ENCODE measurements at regions not wholly inside any gene's neighbourhood (a gene's known extent, or its start where the extent isn't known, plus 50 kb on each side); places are given as distances from the start of the nearest gene placed in this dataset.
A peak's percentile ranks its signal among the peaks of the same experiment; 100 is the strongest.
"Not testable (repeated sequence)": the region's sequence is repeated elsewhere in the genome, so short reads cannot be mapped to it uniquely, and the experiment has no call there.

DNA sequence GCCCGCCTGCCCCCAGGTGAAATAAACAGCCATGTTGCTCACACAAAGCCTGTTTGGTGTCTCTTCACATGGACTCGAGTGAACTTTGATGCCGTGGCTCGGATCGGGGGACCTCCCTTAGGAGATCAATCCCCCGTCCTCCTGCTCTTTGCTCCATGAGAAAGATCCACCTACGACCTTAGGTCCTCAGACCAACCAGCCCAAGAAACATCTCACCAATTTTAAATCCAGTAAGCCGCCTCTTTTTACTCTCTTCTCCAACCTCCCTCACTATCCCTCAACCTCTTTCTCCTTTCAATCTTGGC is 521.0 kb downstream of the IRS2 start:
- DNase-seq (ENCODE audit: low read depth in 1 of 2, low spot score in 1 of 2); H3K4me1 ChIP-seq (ENCODE audit: low read depth); H3K27me3 ChIP-seq; H3K9me3 ChIP-seq (ENCODE audit: low read depth); H3K27ac ChIP-seq; H3K4me3 ChIP-seq; H3K36me3 ChIP-seq: not testable (repeated sequence)

DNA sequence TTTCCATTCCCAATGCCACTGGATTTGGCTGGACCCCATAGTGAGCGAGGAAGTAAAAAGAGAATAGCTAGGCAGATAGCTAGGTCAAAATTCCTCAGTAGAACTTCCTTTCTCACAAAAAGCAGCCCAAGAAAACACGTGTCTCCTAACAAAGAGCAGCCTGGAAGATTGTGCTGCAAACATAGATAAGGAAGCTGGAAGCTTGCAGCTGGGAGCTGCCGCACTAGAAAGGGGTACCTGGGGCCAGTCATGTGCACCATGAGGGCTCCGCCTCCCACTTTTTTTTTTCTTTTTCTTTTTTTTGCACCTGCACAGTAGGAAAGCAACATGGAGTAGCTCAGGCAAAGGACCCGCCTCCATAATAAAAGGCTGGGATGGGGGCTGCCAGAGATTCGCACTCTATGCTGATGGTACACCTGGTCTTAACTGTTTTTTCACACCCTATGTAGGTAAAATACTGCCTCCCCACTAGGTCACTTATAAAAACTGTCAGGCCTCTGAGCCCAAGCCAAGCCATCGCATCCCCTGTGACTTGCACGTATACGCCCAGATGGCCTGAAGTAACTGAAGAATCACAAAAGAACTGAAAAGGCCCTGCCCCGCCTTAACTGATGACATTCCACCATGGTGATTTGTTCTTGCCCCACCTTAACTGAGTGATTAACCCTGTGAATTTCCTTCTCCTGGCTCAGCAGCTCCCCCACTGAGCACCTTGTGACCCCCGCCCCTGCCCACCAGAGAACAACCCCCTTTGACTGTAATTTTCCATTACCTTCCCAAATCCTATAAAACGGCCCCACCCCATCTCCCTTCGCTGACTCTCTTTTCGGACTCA is 521.6 kb downstream of the IRS2 start:
- H3K27ac ChIP-seq; H3K9me3 ChIP-seq (ENCODE audit: low read depth); H3K4me3 ChIP-seq; H3K27me3 ChIP-seq; H3K36me3 ChIP-seq; H3K4me1 ChIP-seq (ENCODE audit: low read depth): not testable (repeated sequence)
- peak in 1 of 2 donors; percentile 63 for DNase-seq (ENCODE audit: low read depth in 1 of 2, low spot score in 1 of 2)

DNA sequence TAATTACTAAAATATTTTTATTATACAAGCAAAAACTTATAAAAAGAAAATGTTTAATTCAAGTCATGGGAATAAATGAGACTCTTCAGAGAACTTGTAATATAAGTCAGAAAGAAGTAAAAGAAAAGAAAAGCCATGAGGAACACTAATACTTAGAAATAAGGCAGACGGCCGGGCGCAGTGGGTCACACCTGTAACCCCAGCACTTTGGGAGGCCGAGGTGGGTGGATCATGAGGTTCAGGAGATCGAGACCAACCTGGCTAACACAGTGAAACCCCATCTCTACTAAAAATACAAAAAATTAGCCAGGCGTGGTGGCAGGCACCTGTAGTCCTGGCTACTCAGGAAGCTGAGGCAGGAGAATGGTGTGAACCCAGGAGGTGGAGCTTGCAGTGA is 528.6 kb downstream of the IRS2 start:
- not testable (repeated sequence) for DNase-seq (ENCODE audit: low read depth in 1 of 2, low spot score in 1 of 2); H3K4me1 ChIP-seq (ENCODE audit: low read depth); H3K27me3 ChIP-seq; H3K9me3 ChIP-seq (ENCODE audit: low read depth); H3K27ac ChIP-seq; H3K36me3 ChIP-seq; H3K4me3 ChIP-seq
